ENCODE measurements at regions not wholly inside any gene's neighbourhood (a gene's known extent, or its start where the extent isn't known, plus 50 kb on each side); places are given as distances from the start of the nearest gene placed in this dataset.

DNA sequence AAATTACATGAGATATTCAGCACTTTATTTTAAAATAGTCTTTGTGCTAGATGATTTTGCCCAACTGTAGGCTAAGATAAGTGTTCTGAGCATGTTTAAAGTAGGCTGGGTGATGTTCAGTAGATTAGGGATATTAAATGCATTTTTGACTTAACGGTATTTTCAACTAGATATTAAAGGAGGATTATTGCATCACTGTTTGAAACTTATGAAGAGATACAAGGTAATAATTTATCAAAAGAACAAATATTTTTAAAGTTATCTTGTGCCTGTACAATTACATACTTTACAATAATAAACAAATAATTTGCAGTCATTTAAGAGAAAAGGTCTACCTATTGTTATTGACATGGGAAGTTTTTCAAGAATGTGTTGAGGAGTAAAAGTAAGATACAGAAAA lies 368.6 kb upstream of the DCN start:
- TF ChIP-seq, protein P1, sequence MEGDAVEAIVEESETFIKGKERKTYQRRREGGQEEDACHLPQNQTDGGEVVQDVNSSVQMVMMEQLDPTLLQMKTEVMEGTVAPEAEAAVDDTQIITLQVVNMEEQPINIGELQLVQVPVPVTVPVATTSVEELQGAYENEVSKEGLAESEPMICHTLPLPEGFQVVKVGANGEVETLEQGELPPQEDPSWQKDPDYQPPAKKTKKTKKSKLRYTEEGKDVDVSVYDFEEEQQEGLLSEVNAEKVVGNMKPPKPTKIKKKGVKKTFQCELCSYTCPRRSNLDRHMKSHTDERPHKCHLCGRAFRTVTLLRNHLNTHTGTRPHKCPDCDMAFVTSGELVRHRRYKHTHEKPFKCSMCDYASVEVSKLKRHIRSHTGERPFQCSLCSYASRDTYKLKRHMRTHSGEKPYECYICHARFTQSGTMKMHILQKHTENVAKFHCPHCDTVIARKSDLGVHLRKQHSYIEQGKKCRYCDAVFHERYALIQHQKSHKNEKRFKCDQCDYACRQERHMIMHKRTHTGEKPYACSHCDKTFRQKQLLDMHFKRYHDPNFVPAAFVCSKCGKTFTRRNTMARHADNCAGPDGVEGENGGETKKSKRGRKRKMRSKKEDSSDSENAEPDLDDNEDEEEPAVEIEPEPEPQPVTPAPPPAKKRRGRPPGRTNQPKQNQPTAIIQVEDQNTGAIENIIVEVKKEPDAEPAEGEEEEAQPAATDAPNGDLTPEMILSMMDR (IDR thresholded peaks at IDR 0.05; ENCODE audit: low read depth, low read length): no peak
- TF ChIP-seq, protein P2, sequence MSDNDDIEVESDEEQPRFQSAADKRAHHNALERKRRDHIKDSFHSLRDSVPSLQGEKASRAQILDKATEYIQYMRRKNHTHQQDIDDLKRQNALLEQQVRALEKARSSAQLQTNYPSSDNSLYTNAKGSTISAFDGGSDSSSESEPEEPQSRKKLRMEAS (IDR thresholded peaks at IDR 0.05; ENCODE audit: low read depth, low read length): no peak
